ENCODE measurements at regions not wholly inside any gene's neighbourhood (a gene's known extent, or its start where the extent isn't known, plus 50 kb on each side); places are given as distances from the start of the nearest gene placed in this dataset.

DNA sequence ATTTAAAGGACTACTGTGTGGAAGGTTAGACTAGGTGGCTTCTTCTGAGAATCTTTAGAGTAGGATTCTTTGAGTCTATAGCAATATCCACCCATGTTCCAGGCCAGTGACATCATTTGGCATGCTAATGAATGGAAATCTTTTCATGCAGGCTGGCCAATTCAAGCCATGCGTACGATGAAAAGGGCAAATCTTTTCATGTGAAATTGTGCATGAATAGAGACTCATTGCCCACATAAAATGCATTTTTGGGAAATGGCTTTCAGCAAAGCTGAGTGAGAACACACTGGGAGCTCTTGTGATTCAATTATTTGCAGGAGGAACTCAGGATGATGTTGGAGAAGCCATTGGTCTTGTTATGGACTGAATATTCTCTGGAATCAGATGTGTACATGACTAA lies 324.9 kb upstream of the DAB1 start:
- Mint-ChIP-seq H3K27me3 (peaks cover 5% of the 10 kb centered on the region), H3K4me3 (no peak overlapping the region)
- ATAC-seq, result no peak

DNA sequence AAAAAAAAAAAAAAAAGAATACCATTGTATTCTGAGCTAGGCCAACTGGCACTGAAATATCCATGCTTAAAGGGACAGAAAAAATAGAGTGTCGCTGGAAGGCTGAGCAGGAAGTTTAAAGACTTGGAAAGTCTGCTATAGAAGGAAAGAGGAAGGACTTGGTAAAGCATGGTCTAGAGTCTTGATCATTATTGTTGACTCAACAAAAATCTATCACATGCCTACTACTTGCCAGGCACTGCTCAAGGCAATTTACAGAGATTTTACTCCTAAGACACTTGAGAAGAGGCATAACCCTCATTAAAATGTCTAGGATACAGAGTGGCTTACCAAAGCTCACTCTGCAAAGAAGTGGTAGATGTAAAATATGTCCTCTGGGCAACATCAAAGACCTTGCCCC lies 324.0 kb upstream of the DAB1 start:
- no peak overlapping the region for H3K27ac Mint-ChIP-seq

More for the DNA sequence above, 324.9 kb upstream of the DAB1 start:
- no peaks in the 10 kb centered on the region for H3K4me1 Mint-ChIP-seq
- no peak overlapping the region for H3K27ac Mint-ChIP-seq
- DNase-seq, result no peak
- H3K9me3 Mint-ChIP-seq, result no peaks in the 10 kb centered on the region
- H3K36me3 Mint-ChIP-seq (ENCODE audit: low read depth), result no peaks in the 10 kb centered on the region

DNA sequence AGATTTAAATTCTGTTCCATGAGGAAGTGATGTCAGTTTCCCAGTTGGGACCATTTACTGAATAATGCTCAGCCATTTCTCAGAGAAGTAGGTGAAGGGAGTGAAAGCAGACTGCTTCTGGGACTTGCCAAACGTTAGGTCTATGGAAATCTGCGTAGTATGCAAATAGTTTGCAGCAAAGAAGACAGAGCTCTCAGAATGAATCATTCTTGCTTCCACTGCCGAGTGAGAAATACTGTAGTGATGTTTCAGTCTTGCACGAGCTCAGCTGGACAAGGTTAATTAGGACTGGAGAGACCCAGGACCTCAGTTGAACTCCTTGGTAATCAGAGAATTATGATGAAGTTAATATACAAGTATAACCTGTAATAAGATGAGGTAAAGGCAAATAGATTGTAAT lies 317.7 kb upstream of the DAB1 start:
- Mint-ChIP-seq H3K27me3 (no peaks in the 10 kb centered on the region), H3K27ac (no peak overlapping the region), H3K4me1 (no peaks in the 10 kb centered on the region), H3K9me3 (peaks cover 3% of the 10 kb centered on the region), H3K4me3 (no peak overlapping the region), H3K36me3 (ENCODE audit: low read depth) (no peaks in the 10 kb centered on the region)
- no peak for DNase-seq
- no peak for ATAC-seq

More for the DNA sequence above, 324.0 kb upstream of the DAB1 start:
- Mint-ChIP-seq H3K4me3 (no peak overlapping the region), H3K4me1 (no peaks in the 10 kb centered on the region), H3K27me3 (peaks cover 5% of the 10 kb centered on the region), H3K36me3 (ENCODE audit: low read depth) (no peaks in the 10 kb centered on the region), H3K9me3 (no peaks in the 10 kb centered on the region)
- ATAC-seq (no peak), DNase-seq (no peak)

DNA sequence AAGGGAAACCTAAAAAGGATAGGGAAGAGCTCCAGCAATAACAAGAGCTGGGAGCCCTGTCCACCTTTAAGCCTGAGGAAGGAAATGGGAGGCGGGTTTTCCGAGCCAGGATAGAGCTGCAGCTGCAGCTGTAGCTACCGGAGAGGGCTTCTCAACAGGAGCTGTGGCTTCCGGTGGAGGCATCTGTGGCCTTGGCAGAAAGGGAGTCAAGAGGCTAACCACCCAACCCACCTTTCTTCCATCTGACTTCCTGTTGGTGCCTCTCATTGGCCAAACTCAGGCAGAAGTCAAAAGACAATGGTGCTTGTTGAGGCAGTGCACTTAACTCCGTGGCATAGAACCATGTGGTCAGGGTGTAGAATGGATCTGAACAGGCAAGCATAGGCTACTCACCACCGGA lies 313.1 kb upstream of the DAB1 start:
- Mint-ChIP-seq H3K27me3 (no peaks in the 10 kb centered on the region), H3K36me3 (ENCODE audit: low read depth) (no peaks in the 10 kb centered on the region), H3K9me3 (peaks cover 3% of the 10 kb centered on the region), H3K4me1 (no peaks in the 10 kb centered on the region), H3K27ac (no peak overlapping the region), H3K4me3 (no peak overlapping the region)
- ATAC-seq (no peak), DNase-seq (no peak)

DNA sequence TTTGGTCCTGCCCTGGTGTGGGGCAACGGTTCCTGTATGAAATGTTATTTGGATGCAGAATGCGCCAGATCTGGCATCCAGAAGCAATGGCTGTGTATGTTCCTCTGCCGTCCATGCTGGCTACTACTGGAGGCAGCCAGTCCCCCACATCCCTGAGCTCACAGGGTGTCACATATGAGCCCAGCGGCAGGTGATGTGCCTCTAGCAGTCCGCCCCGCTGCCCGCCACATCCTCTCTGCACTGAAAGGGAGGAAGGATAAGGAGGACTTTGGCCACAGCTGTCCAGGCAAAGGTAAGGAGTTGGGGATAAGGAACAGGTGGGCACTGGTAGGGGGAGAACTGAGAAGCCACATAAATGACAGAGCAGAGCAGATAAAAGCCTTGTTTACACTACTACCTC lies 305.3 kb upstream of the DAB1 start:
- H3K27ac Mint-ChIP-seq, result no peak overlapping the region
- H3K4me3 Mint-ChIP-seq, result no peak overlapping the region
- DNase-seq (no peak), ATAC-seq (no peak)
- no peaks in the 10 kb centered on the region for H3K4me1 Mint-ChIP-seq
- H3K36me3 Mint-ChIP-seq (ENCODE audit: low read depth), result no peaks in the 10 kb centered on the region
- no peaks in the 10 kb centered on the region for H3K9me3 Mint-ChIP-seq
- peaks cover 2% of the 10 kb centered on the region for H3K27me3 Mint-ChIP-seq

DNA sequence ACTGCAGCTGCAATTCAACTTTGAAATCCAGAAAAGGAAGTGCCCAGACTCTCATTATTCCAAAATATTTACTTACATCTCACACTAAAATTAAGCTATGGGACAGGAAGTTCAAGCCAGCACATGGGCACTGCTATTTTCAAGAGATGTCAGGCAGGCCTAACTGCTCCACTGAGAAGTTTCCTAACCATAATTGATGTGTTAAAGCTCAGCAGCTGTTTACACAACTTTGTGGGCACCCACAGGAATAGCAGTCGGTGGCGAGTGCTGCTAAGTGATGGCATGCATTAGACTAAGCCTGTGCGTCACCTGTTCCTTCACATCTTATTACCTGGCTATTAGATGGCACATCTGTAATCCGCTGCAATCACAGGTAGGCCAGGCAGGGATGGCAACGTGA lies 303.3 kb upstream of the DAB1 start:
- no peak for ATAC-seq

DNA sequence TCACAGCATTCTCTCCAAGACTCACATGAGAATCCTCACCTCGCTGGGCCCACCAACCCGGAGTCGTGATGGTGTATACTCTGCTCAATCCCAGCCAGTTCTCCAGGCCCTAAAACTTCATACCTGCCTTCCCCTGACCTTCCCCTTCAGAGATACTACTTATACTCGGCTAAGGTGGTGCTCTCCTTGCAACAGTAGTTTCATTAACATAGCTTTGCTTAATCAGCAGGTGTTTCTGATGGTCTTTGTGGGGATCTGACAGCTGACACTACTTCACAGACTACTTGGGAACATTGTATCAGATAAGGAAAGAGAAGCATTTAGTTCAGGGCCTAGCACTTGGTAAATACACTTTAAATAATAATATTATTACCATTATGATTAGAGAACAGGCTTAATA lies 301.5 kb upstream of the DAB1 start:
- Mint-ChIP-seq H3K4me3 (no peak overlapping the region), H3K36me3 (ENCODE audit: low read depth) (no peaks in the 10 kb centered on the region), H3K27ac (no peak overlapping the region), H3K9me3 (no peaks in the 10 kb centered on the region), H3K27me3 (peaks cover 2% of the 10 kb centered on the region), H3K4me1 (no peaks in the 10 kb centered on the region)
- ATAC-seq, result no peak
- DNase-seq, result no peak

More for the DNA sequence above, 303.3 kb upstream of the DAB1 start:
- no peaks in the 10 kb centered on the region for H3K36me3 Mint-ChIP-seq (ENCODE audit: low read depth)
- no peak for DNase-seq
- no peaks in the 10 kb centered on the region for H3K9me3 Mint-ChIP-seq
- no peak overlapping the region for H3K27ac Mint-ChIP-seq
- no peaks in the 10 kb centered on the region for H3K4me1 Mint-ChIP-seq
- peaks cover 2% of the 10 kb centered on the region for H3K27me3 Mint-ChIP-seq
- no peak overlapping the region for H3K4me3 Mint-ChIP-seq

DNA sequence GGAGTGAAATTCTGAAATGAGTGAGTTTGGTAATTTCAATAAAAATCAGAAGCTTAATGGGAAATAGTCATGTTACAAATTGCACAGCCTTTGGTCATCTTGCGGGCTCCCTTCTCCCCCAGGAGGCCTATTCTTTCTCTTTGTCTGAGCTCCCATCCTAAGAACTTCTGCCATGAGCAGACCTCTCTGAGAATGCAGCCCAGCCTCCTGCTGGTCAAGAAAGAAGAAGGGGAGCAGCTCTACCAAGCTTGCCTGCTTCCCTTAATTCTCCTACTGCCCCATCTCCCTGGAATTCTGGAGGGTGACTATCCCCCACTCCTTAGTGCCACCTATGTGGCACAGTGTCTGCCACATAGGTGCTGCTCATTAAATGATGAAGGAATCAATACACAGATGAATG lies 300.7 kb upstream of the DAB1 start:
- Mint-ChIP-seq H3K36me3 (ENCODE audit: low read depth) (no peaks in the 10 kb centered on the region), H3K27me3 (peaks cover 2% of the 10 kb centered on the region), H3K9me3 (no peaks in the 10 kb centered on the region), H3K4me1 (no peaks in the 10 kb centered on the region), H3K27ac (no peak overlapping the region), H3K4me3 (no peak overlapping the region)
- DNase-seq (no peak), ATAC-seq (no peak)

DNA sequence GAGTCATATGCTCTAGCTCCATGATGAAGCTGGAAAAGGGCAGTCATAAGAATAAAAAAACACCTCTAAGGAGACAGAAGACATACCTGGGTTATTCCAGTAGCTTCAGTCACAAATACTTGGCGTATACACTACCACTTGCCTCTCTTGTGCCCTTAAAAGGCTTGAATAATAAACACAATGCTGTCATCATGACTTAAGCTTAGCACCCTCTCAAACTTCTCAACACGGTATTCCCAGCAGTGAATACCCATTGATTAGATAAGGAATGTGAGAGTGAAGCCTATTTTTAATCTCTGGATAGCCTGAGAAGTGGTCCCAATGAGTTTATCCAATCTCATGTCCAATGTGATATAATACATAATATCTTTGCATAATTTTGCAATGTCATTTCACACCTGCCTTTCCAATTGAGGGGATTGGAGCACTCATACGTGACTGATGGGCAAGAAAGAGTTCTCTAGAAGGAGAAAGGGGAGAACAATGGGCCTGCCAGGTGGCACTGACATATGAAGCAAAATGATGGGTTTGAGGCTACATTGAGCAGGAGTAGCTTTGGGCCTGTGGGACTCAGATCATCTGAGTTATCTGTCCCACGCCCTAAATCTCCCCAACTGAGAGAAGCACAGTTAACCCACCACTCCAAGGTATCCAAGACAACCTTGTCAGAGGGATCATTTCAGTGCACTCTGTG lies 298.6 kb upstream of the DAB1 start:
- Mint-ChIP-seq H3K36me3 (ENCODE audit: low read depth) (no peaks in the 10 kb centered on the region), H3K4me1 (no peaks in the 10 kb centered on the region), H3K9me3 (no peaks in the 10 kb centered on the region), H3K27ac (no peak overlapping the region), H3K27me3 (no peaks in the 10 kb centered on the region), H3K4me3 (no peak overlapping the region)
- ATAC-seq, result no peak
- no peak for DNase-seq

DNA sequence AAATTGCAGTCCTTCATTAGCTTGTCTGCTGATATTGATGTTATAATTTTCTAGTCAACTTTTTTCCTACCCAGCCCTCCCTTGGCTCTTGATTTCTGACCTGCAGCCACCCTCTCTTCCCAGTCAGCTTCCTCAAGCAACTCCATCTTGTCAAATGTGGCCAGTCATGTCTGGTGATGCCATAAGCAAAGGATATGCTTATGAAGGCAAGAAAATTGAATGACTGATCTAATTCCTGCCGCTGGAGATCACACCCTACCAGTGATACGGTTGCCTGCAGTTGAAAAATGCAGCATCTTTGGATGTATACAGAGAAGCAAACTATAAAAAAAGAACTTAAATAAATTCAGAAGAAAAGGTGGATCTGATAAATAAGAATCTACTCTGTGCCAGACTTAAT lies 297.1 kb upstream of the DAB1 start:
- peaks cover 4% of the 10 kb centered on the region for H3K9me3 Mint-ChIP-seq
- no peak overlapping the region for H3K4me3 Mint-ChIP-seq
- no peaks in the 10 kb centered on the region for H3K36me3 Mint-ChIP-seq (ENCODE audit: low read depth)
- H3K27me3 Mint-ChIP-seq, result no peaks in the 10 kb centered on the region
- DNase-seq (no peak), ATAC-seq (no peak)
- H3K4me1 Mint-ChIP-seq, result no peaks in the 10 kb centered on the region
- H3K27ac Mint-ChIP-seq, result no peak overlapping the region

DNA sequence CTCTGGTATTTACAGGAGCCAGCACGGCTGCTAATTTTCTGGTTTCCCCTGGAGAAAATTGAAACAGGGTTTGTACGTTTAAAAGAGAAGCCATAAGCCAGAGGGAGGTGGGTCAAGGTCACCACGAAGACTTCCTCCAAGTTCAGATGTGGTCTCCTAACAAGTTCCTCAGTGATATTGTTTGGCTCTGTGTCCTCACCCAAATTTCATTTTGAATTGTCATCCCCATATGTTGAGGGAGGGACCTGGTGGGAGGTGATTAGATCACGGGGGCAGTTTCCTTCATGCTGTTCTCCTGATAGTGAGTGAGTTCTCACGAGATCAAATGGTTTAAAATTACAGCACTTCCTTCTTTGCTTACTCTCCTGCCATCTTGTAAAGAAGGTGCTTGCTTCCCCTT lies 295.4 kb upstream of the DAB1 start:
- no peak for DNase-seq
- H3K9me3 Mint-ChIP-seq, result peaks cover 8% of the 10 kb centered on the region
- no peak for ATAC-seq
- H3K36me3 Mint-ChIP-seq (ENCODE audit: low read depth), result no peaks in the 10 kb centered on the region
- H3K27me3 Mint-ChIP-seq, result peaks cover 4% of the 10 kb centered on the region
- no peak overlapping the region for H3K27ac Mint-ChIP-seq
- no peaks in the 10 kb centered on the region for H3K4me1 Mint-ChIP-seq
- no peak overlapping the region for H3K4me3 Mint-ChIP-seq

DNA sequence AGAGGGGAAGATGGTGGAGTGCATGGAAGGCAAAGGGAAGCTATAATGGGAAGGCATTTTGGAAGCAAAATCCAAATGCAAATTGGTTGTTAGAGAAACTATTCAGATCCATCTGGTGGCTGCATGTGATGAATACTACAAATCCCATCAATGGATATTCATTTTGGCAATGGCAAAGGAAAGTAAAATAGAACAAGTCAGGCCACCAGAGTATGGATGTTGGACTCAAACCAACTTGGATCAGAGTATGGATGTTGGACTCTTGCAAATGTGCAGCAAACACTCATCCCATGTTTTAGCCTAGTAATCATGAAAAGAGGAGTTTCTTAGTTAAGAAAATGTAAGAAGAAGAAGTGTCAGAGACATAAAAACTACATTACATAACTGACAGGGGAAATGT lies 289.6 kb upstream of the DAB1 start:
- Mint-ChIP-seq H3K27ac (no peak overlapping the region), H3K9me3 (peaks cover 8% of the 10 kb centered on the region), H3K36me3 (ENCODE audit: low read depth) (no peaks in the 10 kb centered on the region), H3K4me3 (no peak overlapping the region), H3K27me3 (peaks cover 4% of the 10 kb centered on the region), H3K4me1 (no peaks in the 10 kb centered on the region)
- ATAC-seq (no peak), DNase-seq (no peak)

DNA sequence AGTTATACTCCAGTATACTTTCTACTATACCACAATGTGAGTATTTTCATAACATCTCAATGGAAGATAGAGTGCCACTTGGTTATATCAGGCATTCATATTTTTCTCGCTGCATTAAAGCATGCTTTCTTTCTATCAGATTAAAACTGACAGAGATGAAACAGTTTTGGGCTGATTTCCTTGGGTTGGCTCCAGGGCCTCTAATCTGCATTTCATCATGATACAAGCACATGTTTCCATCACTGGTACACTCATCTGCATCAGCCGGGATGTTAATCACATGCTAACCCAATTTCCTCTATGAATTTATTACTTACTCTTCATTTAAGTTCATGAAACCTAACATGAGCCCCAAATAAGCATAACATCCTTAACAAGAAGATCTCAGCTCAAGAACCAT lies 289.0 kb upstream of the DAB1 start:
- ATAC-seq, result no peak
- H3K9me3 Mint-ChIP-seq, result peaks cover 8% of the 10 kb centered on the region

DNA sequence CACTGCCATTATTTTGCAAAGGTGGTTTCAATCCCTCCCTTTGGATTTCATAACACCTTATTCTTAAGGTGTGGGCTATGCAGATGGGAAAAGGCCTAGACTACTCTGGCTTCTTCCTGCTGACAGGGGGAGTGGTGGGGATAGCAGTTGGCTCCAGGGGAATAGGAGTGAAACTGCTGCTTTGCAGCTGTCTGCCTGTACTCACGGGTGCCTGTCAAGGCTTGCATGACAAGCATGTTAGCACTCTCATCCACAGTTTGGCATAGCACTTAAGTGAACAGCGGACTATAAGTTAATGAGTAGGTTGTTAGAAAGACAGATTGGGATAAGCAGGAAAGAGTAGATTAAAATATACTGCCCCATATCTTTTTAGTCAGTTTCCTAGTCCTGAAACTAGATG lies 287.5 kb upstream of the DAB1 start:
- Mint-ChIP-seq H3K4me1 (no peaks in the 10 kb centered on the region), H3K27me3 (peaks cover 7% of the 10 kb centered on the region), H3K27ac (no peak overlapping the region), H3K9me3 (peaks cover 4% of the 10 kb centered on the region), H3K36me3 (ENCODE audit: low read depth) (no peaks in the 10 kb centered on the region), H3K4me3 (no peak overlapping the region)
- DNase-seq (no peak), ATAC-seq (no peak)

More for the DNA sequence above, 289.0 kb upstream of the DAB1 start:
- H3K4me3 Mint-ChIP-seq, result no peak overlapping the region
- H3K27me3 Mint-ChIP-seq, result peaks cover 4% of the 10 kb centered on the region
- no peak overlapping the region for H3K27ac Mint-ChIP-seq
- H3K36me3 Mint-ChIP-seq (ENCODE audit: low read depth), result no peaks in the 10 kb centered on the region
- DNase-seq, result no peak
- no peaks in the 10 kb centered on the region for H3K4me1 Mint-ChIP-seq

DNA sequence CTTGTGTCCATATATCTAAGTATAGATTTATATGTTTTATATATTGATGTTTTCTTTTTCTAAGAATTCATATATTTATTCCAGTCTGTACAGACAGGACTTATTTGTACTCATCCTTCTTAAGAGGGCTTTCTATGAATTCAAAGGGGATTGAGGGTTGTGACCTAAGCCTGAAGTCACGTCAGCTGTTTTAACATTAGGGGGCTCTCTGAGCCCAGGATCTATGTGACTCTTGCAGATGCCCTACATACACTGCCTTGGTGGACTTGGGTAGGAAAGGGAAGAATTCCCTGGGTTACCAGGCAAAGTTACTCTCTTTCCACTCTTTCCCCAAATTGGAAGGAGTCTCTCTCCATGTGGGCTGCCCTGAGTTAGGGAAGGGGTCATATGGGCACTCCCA lies 283.8 kb upstream of the DAB1 start:
- ATAC-seq, result no peak
- Mint-ChIP-seq H3K4me3 (no peak overlapping the region), H3K27ac (no peak overlapping the region), H3K9me3 (no peaks in the 10 kb centered on the region), H3K27me3 (peaks cover 2% of the 10 kb centered on the region), H3K4me1 (no peaks in the 10 kb centered on the region), H3K36me3 (ENCODE audit: low read depth) (no peaks in the 10 kb centered on the region)
- no peak for DNase-seq

DNA sequence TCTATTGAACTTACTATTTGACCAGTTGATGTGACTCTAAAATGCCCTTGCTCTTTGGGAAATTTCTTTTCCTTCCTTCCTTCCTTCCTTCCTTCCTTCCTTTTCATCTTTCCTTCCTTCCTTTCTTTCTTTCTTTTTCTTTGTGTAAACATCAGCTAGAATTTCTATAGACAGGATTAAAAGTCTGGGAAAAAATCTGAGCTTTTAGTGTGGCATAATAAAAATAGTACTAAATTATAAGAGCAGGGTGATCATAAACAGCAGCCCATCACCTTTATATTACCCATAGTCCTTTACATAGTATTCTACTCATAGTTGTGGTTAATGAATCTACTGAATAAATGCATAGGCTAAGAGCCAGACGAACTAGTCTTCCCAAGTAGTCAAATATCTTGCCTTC lies 281.0 kb upstream of the DAB1 start:
- peaks cover 2% of the 10 kb centered on the region for H3K27me3 Mint-ChIP-seq
- no peaks in the 10 kb centered on the region for H3K4me1 Mint-ChIP-seq
- no peak for DNase-seq
- H3K36me3 Mint-ChIP-seq (ENCODE audit: low read depth), result no peaks in the 10 kb centered on the region
- no peak overlapping the region for H3K27ac Mint-ChIP-seq
- no peak for ATAC-seq
- H3K9me3 Mint-ChIP-seq, result no peaks in the 10 kb centered on the region
- no peak overlapping the region for H3K4me3 Mint-ChIP-seq

Data from activated naive CD8-positive, alpha-beta T cell treated with anti-CD3 and anti-CD28 coated beads, Interleukin-2, amount 50 U/mL, for 24 hours (primary cell).